GM18909 (cell line): ENCODE measurements at regions not wholly inside any gene's neighbourhood (a gene's known extent, or its start where the extent isn't known, plus 50 kb on each side); places are given as distances from the start of the nearest gene placed in this dataset.

Experiments used
- ATAC-seq: cut with Tn5 transposase; IDR thresholded peaks from one replicate; pipeline ENCODE4 v1.9.1; 2021; ENCODE audit warnings: mild to moderate bottlenecking; ENCODE audit not compliant: unreplicated experiment, poor library complexity

DNA sequence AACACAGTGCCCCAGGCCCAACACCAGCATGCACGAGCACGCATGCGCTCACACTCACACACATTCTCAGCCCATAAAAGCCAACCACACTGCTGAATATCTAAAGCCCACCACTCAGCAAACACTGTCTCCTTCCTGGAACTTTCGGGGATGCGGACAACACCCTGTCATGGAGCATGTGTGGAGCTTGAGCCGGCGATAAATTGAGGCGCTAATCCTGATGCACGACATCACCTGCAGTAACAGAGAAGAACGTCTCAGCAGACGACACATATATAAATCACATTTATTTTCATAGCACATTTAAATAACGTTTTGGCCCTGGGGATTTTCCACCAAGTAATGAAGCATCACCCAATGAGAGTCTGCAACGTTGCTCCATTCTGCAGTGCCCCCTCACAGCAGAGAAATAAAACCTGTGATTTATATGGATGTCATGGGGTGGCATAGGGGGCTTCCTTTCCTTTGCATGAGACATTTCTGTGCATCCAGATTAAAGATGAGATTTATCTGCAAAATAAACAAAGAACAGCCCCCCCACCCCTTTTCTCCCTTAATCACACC lies 267.7 kb upstream of the NFE2L3 start:
- ATAC-seq: no peak

DNA sequence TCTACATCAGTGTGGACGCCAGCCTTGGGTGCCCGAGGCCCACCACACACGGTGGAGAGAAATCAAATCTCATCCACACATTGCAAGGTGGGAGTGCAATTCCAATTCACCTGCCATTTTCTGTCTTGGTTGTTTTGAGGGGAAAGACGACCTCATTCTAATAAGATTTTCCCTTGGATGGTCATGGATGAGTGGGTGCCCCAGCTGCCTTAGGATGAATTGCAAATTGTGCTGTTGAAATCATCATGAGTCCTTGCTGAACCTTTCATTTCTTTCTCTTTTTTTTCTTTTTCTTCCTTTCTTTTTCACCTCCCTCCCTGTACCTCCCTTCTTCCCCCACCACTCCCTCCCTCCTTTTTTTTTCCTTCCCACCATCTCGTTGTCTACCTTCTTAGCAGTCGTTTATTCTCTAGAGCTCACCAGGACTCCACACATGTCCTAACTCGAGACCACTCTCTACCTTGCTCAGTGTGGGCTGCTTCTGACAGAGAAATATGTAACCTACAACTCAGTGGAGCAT lies 266.9 kb upstream of the NFE2L3 start:
- ATAC-seq: no peak

DNA sequence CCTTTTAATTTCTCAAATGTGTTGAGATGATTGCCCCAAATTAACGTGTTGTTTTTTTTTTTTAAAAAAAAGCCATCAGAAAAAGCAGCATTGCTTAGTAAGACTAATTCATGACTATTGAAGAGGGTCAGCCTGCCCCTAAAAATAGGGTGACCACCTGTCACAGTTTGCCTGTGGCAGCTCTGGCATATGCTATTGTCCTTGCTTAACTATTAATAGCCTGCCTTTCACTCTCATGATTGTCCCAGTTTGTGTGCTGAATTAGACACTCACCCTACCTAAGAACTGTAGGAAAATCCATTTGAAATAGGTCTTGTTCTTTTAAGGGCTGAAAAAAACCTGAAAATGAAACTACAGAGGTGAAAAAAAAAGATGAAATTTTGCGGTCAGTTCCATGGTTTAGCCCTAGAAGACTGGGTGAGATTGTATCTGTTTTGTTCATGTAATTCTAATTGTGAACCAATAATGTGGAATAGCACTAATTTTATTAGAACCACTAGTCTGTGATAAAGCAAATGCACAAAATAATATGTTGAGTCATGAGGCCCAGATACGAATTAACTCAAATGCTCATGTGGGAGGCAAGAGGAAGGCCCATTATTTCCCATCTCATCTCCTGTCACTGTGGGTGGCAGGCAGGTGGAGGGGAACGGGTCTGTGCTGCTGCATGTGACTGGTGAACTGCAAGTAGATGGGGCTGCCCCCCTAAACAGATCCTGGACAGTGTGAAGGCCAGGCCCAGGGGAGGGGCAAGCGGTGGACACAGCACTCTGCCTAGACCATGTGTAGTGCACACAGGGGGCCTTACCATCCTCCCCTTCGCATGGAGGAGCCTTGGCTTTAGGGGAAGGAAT lies 265.4 kb upstream of the NFE2L3 start:
- no peak for ATAC-seq

DNA sequence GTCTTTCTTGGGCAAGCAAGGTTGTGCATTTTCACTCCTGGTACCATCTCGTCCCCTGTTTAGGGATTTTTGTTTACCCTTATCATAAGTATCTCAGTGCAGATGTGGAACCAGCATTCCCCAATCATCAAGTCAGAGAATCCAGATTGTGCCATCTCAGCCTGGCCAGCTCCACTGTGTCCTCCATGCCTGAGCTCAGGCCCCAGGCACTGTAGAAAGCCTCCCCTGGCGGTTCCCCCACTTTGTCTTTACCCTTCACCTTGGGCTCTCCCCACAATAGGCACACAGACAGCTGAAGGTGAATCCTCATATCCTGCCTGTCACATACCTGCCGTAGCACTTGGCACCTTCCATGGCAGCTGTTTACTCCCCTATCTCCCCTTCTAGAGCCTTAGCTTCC lies 264.7 kb upstream of the NFE2L3 start:
- no peak for ATAC-seq

DNA sequence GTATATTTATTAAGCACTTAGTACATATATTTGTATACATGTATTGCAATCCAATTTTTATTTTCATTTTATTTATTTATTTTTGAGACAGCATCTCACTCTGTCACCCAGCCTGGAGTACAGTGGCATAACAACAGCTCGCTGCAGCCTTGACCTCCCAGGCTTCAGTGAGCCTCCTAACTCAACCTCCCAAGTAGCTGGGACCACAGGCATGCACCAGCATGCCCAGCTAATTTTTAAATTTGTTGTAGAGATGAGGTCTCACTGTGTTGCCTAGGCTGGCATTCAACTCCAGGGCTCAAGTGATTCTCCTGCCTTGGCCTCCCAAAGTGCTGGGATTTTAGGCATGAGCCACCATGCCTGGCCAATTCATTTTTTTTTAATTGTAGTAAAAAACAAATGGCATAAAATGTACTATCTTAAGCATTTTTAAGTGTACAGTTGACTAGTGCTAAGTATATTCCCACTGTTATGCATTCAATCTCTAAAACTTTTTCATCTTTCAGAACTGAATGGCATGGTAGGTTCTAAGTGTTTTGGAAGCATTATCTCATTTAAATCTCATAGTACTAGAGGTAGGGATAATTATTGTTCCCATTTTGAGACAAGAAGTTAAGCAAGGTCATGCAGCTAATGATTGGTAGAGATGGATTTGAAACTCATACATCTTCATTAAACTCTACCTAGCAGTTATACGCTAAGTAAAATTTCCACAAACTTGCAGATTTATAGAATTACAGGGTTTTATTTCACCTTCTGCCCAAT lies 264.0 kb upstream of the NFE2L3 start:
- no peak for ATAC-seq

DNA sequence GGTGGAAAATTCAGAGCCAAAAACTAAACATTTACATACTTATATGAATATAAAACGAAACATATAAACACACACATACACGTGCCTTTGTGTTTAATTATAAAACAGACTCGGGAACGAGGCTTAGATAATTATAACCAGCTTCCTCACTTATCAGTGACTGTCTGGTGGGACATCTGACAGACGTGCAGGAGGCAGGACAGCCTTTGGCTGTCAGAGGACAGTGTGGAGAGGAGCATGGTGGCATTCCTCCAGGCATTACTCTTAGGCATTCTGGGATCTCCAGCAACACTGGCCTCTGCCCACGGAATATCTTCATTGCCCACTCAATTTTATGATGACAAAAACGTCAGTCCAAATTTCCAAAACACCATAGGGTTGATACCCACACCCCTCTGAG lies 262.2 kb upstream of the NFE2L3 start:
- no peak for ATAC-seq

DNA sequence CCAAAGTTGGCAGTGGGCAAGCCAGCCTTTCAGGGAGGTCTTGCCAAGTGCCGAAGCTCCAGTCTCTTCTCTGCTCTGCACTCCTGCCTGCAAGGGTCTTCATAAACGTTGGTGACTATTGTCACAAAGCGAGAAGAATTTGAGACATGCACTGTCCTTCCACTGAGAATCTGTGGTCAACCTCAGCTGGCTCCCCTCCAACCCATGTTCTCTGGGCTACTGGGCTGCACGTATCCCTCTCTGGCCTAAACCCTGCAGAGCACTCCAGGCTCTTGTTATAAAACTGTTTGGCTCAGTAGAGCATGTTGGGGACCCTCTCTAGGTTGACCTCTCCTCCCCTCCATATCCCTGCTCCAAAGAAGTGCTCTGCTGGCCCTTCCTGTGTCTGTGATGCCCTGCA lies 260.4 kb upstream of the NFE2L3 start:
- no peak for ATAC-seq

DNA sequence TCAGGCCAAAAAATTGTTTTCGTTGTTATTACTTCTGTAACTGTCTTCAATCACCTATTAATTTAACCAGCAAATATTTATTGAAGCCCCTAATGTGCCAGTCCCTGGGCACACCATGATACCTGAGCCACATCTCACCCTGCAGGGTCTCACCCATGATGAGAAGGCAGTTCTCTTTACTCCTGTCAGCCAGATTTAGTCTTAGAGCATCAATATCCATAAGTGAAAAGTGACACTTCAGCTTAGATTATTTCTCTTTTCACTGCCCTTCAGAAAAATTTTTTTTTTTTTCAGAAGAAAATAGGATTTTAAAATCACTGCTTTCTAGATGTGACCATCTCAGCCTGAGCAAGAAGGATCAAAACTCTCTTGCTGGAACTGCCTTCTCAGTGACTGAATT lies 258.6 kb upstream of the NFE2L3 start:
- no peak for ATAC-seq

DNA sequence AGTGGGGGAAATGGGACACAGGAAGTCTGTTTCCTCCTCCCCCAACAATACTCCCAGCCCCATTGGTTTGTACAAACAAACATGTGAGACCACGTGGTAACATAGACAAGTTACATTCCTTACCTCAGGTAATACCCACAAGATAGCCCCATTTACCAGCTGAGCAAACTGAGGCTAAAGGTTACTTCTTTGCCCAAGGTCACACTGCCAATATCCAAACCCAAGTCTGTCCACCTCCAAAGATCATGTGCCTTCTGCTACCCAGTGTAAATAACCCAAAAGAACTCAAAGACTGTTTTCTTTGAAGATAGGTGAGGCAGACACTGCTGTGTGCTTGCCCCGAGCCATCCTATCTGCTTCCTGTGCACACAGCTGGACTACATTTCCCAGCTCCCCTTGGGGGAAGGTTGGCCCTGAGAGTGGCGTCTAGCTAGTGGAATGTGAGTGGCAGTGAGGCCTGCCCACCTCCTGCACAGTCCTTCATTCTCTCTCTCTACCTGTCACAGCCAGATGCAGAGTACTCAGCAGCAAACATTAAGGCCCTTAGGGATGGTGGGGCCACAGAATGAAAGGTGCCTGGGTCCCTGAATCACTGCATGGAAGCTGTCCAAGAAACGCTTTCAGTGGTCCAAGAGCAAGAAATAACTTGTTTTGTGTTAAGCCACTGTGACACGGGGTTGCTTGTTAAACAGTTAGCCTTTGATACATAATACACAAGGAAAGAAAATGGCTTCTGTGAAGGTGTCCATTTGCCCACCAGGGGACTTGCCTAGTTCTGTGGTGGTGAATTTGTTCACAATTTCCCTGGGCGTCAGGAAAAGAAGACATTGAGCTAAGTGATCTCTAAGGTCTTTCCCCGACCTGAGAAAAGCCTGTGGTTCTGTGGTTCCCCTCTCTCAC lies 257.7 kb upstream of the NFE2L3 start:
- ATAC-seq: peak; percentile 77

DNA sequence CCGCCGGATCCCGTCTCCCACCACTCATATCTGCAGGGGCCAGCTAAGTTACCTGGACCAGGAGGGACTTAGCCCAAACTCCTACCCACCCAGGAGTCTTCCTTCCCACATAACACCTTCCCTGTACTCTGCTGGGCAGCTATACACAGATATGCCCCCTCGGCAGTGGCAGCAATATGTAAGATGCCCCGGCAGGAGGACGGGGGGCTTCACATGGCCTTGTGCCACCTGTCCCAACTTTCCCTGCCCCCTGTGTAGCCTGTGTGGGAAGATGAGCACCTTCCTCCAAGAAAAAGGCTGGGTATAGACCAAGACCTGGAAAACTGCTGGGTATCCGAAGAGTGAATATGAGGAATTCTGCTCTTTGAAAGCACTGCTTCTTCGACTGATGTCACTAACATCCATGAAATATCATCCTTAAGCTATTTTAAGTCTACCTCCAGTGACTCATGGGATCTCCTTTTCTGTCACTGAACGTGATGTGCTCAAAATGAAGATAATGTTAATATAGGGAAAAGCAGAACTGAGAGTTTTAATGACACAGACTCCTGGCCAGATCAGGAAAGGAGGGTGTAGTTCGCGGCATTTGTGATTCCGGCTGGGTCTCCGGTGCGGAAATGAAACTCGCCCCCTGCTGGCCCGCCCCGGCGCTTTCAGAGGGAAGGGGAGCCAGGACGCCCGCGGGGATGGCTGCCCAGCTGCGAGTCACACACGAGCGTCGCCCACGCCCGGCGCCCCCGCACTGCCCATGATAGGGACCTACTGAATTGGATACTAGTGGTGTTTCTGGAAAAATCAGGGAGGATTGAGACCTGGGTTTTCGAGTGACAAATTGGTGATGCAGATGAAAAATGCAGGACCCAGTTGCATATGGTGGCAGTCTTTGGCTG lies 256.9 kb upstream of the NFE2L3 start:
- ATAC-seq: peak; percentile 59

DNA sequence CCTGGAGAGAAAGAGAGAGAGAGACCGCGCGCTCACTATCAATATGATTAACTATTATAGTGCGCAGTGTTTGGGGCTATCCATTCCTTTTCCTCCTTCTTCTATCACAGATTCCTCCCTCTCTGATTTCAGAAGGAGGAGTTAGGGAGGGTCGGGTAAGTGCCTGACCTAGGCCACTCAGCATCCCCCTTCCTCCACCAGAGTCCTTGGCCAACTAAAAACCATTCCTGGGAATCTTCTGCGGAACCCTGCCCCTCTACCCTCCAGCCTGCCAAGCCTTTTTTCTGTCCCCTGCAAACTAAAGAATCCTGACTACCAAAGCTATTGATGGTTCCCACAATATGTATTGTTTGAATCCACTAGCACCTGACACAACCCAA lies 256.2 kb upstream of the NFE2L3 start:
- no peak for ATAC-seq

DNA sequence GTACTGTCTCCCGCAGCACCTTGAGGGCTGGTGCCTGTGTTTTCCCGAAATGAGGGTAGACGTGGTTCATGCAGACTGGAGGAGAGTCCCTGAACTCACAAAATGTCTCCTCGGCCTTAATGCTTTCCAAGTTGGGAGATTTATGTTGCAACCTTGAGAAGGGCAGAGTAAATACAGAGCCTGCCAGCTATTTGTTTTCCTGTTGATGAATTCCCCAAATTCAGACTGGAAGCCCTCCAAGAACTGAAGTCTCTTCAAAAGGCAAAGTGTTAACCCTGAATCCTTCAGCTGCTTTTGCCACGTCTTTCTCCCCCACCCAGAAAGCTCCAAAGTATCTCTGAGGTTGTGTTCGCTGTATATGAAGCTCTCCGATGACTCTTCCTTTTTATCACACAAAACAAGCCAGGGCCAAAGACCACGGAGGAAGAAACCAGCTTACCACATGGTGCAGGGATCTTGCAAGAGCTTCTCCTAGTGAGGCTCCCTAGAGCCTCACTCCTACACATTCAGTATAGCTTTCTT lies 254.7 kb upstream of the NFE2L3 start:
- no peak for ATAC-seq

DNA sequence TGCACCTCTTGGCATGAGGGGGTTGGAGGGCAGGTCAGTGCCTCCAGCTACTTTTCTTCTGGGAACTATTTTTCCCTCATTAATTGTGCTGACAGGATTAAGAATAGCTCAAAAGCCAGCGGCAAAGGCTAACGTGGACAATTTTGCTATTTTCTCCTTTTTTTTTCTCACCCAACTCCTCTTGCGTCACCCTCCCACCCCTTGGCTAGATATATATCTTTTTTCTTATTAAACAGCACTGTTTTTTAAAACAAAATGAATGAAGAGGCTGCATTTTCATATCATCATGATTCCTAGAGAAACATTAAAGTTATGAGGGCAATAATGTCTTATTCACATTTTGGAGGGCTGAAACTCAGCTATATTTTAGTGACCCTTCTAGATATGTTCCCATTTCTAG lies 251.8 kb upstream of the NFE2L3 start:
- no peak for ATAC-seq

DNA sequence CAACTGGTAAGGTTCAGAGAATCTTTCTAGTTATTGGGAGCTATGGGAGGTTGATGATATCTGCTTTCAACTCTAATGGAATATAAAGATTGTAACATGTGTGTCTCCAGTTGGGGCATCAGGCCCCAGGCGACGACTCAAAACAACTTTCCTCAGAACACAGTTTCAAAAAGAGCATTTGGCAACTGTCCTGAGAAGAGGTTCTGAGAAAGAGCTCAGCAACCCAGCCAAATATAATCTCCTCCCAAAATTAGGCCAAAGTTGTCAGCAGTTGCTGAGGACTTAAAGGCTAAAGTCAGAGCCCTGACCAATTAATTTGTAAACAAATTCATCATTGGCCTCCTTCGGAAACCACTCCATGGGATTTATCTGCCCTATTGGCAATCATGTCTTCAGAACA lies 251.1 kb upstream of the NFE2L3 start:
- no peak for ATAC-seq

DNA sequence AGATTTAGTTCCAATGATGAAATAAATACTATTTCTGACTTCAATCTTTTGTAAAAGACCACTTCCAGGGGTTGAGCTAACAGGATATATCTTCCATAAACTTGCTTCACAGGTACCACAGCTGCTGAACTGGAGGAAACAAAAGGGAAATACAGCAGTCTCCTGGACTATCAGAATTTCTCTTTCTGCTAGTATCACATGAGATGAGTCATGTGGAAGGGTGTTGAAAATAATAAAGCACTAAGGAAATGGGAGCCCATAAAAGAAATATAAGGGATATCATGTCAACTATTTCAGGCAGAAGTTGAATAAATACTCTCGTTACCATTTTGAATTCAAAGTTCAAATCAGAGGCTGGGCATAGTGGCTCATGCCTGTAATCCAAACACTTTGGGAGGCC lies 250.3 kb upstream of the NFE2L3 start:
- ATAC-seq: no peak

DNA sequence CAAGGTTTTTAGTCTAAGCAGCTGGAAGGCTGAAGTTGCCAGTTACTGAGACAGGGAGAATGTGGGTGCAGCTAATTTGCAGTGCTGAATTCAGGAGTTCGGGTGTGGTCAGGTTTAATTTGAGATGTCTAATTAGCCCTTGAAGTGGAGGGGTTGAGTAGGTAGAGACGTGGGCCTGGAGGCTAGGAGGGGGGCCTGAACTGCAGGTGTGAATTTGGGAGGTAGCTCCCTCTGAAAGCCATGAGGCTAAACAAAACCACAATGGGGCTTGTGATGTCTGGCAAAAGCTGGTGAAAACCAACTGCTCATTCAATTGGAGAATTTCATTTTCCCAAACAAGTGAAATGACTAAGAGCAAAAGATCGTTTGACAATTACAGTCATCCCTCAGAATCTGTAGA lies 246.0 kb upstream of the NFE2L3 start:
- ATAC-seq: no peak

DNA sequence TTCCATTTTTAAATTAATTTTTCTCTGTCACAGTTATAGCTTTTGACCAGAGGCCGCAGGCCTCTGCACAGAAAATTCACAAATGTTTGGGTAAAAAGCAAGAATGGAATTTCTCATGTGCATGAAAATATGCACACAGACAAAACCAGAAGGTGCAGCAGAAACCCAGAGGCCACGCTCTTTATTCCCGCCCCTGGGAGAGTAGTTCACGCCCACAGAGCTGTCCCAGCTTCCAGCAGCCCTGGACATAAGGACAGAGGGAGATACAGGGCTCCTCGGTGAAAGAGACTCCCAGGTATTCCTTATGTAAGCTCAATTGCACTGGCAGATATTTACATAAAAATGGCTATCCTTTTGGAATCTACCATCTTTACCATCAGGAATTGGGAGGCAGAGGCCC lies 245.2 kb upstream of the NFE2L3 start:
- ATAC-seq: no peak

DNA sequence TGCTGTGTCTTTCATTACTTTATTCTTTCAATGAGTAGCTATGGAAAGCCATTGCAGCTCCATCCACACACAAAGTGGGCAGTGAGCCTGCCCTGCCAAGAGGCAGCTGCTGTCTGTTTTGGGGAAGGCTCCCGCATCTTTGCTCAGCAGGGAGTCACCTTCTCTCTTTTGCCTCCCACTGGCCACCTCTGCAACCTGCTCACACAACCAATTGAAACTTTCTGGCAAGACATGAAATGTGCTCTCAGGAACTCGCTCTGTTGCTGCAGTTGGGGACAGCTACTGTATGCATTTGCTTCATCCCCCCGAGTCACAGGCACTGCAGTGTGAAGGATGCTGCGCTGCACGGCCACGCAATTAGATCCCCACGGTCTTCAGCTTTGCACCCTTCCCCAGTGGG lies 244.8 kb upstream of the NFE2L3 start:
- no peak for ATAC-seq

DNA sequence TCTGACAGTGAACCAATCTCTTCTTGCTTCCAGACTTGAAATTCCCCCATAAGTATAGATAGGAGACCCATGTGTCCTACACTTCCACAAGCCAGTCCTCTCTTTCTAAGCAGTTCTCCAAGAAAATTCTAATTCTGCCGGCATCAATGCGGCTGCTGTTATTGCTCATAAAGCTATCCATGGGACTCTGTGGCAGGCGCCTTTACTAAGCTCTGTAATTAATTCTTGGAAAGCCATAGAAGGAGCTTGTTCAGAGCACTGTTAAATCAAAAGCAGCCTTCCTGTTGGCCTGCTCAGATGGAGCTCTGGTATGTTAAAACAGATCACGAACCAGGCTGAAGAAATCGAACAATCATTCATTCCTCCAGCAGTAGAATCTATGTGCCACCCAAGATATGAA lies 244.3 kb upstream of the NFE2L3 start:
- ATAC-seq: no peak
